ENCODE measurements at regions not wholly inside any gene's neighbourhood (a gene's known extent, or its start where the extent isn't known, plus 50 kb on each side); places are given as distances from the start of the nearest gene placed in this dataset.

DNA sequence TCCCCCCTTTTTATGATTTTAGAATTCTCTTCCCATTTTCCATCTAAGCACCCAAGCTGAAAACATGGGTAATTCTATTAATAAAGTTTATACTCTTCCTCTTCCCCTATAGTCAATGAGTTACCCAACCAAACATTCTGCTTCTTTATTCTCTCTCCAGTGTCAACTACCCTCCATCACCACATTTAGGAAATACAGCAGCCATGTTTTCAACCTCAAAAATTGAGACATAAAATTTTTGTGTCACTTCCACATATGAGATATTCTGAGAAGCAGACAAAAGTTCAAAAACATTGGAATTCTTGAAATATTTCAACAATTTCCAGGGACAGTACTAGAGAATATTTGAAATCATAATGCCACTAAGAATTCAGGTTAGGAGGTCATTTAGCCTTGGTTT is 64.8 kb upstream of the ATP1A1 start:
- no peaks in the 10 kb centered on the region for H3K4me1 Mint-ChIP-seq
- ATAC-seq (ENCODE audit: low read depth) (no peak), DNase-seq (ENCODE audit: low spot score in 2 of 2) (no peak)
- no peaks in the 10 kb centered on the region for H3K36me3 Mint-ChIP-seq
- H3K27me3 Mint-ChIP-seq = no peaks in the 10 kb centered on the region
- H3K4me3 Mint-ChIP-seq = no peak overlapping the region
- H3K27ac Mint-ChIP-seq = no peak overlapping the region
- no peaks in the 10 kb centered on the region for H3K9me3 Mint-ChIP-seq

DNA sequence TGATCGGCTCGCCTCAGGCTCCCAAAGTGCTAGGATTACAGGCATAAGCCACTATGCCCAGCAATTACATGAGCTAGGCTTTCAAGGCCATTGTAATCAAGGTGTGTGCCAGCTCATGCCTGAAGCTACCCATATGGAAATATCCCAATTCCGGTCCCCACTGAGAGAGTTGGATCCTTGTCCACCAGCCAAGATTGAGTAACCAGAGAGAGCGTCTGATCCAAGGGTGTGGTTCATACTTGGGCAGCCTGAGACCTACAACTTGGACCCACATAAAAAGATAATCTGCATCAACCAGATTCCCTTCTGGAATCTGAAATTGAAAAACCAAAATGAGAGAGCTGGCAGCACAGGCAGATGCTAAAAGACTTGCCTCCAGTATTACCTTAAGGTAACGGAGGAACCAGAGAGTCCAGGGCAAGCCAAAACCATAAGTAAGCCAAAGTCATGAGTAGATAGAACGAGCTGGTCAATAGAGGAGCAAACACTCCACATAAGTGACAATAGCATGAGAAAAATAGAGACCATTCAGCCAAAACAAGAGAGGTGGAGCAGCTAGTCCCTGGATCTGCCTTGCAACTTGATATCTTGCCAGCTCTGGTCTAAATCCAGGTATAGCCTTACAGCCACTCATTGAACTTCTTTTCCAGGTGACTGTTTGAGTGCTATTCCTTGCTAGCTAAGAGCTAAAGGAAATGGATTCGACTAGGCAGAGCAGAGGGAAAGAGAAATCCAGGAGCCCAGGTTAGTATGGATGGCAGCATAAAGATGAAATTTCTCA is 63.8 kb upstream of the ATP1A1 start:
- Mint-ChIP-seq H3K27me3 (no peaks in the 10 kb centered on the region), H3K27ac (no peak overlapping the region), H3K4me3 (no peak overlapping the region), H3K9me3 (no peaks in the 10 kb centered on the region), H3K36me3 (no peaks in the 10 kb centered on the region), H3K4me1 (no peaks in the 10 kb centered on the region)
- ATAC-seq (ENCODE audit: low read depth) = no peak
- no peak for DNase-seq (ENCODE audit: low spot score in 2 of 2)

DNA sequence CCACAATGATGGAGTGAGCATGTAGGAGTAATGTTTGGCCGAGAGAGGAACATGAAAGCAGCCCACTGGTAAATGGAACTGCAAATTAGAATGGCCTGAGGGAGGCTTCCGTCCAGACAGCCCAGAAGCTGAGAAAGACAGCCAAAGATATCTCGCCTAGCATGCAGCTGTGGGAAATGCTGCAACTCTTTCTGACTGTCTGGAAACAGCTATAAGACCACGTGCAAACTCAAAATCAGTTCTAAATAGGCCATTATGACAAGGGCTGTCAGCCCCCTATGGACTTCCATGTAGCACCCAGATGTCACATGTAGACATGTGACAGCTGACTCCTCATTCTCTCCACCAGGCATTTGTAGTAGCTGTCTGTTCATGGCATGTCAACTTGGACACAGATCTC is 62.9 kb upstream of the ATP1A1 start:
- Mint-ChIP-seq H3K4me1 (no peaks in the 10 kb centered on the region), H3K4me3 (no peak overlapping the region), H3K27me3 (no peaks in the 10 kb centered on the region), H3K27ac (no peak overlapping the region), H3K9me3 (no peaks in the 10 kb centered on the region), H3K36me3 (no peaks in the 10 kb centered on the region)
- ATAC-seq (ENCODE audit: low read depth) = no peak
- no peak for DNase-seq (ENCODE audit: low spot score in 2 of 2)

DNA sequence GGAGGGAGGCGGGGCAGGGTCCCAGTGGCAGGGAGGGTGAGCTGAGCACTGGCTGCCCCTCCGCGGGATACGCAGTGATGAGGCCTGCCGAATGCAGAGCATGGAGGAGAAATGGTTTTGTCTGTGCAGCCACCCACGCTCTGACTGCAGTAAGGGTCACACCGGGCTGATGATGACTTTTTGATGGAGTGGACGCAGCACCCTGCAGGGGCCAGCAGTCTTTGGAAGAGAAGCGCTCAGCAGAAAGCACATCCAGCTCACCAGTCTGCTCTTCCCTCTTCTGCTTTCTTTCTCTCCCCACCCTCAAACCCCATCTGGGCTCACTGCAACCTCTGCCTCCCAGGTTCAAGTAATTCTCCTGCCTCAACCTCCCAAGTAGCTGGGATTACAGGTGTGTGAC is 61.9 kb upstream of the ATP1A1 start:
- H3K4me1 Mint-ChIP-seq = no peaks in the 10 kb centered on the region
- H3K27me3 Mint-ChIP-seq = no peaks in the 10 kb centered on the region
- H3K9me3 Mint-ChIP-seq = no peaks in the 10 kb centered on the region
- no peak for ATAC-seq (ENCODE audit: low read depth)
- no peak for DNase-seq (ENCODE audit: low spot score in 2 of 2)
- no peaks in the 10 kb centered on the region for H3K36me3 Mint-ChIP-seq
- H3K4me3 Mint-ChIP-seq = no peak overlapping the region
- no peak overlapping the region for H3K27ac Mint-ChIP-seq

DNA sequence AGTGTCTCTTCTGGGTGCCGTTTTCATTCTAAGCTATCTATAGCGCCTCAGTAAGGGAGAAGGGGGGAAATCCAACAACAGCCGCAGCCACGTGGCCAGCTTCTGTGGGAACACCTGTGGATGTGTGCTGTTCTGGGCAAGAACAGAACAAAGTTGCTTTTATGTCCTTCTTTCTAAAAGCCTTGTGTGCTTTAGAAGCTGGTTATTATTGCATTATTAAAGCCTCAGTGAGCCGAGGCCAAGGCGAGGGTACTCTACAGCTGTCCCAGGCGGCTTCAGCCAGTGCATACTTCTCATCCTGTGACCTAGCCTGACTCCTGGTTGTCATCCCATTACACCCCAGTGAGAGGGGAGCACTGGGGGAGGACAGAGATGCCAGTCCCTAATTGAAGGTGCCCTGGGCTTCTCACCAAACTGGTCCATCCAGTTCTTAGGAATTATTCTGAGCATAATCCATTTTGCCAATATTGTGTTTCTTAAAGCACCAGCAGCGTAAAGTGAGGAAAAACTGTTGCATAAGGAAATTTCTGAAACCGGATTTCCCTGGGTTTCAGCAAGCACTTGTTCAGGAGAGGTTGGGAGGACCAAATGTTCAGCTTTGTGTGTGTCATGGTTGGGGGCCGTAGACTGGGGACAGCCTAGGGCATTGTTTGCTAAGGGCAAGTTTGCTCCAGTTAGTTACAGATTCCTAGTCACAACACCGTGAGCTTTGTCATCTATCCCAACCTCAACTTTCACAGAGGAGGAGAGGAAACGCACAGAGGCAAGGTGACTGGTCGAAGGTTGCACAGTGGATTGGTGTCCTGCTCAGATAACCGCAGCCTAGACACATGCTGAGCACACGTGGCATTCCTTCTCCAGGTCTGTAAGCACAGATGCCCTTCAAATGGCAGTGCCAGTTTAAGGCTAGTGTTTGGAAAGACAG is 61.0 kb upstream of the ATP1A1 start:
- Mint-ChIP-seq H3K27me3 (no peaks in the 10 kb centered on the region), H3K27ac (no peak overlapping the region), H3K4me1 (no peaks in the 10 kb centered on the region), H3K9me3 (no peaks in the 10 kb centered on the region), H3K36me3 (no peaks in the 10 kb centered on the region), H3K4me3 (no peak overlapping the region)
- ATAC-seq (ENCODE audit: low read depth) (no peak), DNase-seq (ENCODE audit: low spot score in 2 of 2) (no peak)

DNA sequence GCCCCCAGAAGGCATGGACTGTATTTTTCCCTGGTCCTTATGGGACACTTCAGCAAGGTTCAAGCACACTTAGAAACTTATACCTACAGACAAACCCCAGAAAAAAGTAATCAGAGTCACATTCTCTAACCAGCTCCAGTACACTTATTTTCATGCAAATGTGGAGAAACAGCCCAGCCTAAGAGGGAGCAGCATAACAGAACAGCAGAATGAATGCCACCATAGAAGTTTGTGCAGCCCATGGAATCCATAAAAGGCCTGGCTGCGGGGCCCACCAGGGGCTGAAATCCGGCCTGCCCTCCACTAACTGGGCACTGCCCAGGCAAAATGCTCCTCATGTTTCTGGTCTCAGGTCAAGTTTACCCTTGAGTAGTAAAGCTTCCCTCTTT is 60.4 kb upstream of the ATP1A1 start:
- Mint-ChIP-seq H3K27me3 (no peaks in the 10 kb centered on the region), H3K36me3 (no peaks in the 10 kb centered on the region), H3K27ac (no peak overlapping the region), H3K4me3 (no peak overlapping the region), H3K9me3 (no peaks in the 10 kb centered on the region), H3K4me1 (no peaks in the 10 kb centered on the region)
- DNase-seq (ENCODE audit: low spot score in 2 of 2) = no peak
- ATAC-seq (ENCODE audit: low read depth) = no peak

DNA sequence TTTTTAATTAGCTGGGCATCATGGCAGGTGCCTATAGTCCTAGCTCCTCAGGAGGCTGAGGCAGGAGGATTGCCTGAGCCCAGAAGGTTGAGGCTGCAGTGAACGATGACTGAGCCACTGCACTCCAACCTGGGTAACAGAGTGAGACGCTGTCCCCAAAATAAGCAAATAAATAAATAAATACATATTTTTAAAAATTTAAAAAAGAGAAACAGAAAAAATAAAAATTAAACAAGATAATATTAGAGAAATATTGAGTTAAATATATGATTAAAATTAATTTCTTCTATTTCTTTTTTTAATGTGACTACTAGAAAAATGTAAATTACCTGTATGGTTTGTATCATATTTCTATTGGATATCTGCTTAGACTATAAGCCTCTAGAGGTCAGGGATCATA is 59.3 kb upstream of the ATP1A1 start:
- no peak for ATAC-seq (ENCODE audit: low read depth)
- H3K4me1 Mint-ChIP-seq = no peaks in the 10 kb centered on the region

DNA sequence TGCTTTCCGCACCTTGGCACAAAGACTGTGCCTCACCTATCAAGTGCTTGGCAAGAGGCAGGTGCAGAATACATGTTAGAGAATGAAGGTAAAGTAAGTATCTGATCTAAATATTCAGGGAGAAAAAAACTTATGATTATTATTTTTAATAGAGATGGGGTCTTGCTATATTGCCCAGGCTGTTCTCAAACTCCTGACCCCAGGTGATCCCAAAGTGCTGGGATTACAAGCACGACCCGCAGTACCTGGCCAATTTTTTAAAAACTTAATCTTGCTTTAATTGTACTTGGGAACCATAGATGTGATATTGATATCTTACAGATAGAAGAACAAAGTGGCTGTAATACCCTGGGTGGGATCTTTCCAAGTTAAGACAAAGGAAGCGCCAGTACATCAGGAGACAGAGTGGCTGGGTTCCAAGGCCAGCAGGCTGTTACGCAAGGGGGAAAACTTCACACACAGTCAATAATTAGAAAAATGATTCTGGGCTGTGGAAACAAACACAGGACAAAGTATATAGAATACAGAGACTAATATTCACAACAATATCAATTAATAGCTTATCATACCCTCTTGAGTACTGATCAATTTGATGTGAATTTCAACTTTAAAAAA is 58.6 kb upstream of the ATP1A1 start:
- Mint-ChIP-seq H3K27ac (no peak overlapping the region), H3K27me3 (no peaks in the 10 kb centered on the region), H3K36me3 (no peaks in the 10 kb centered on the region), H3K4me3 (no peak overlapping the region), H3K4me1 (no peaks in the 10 kb centered on the region), H3K9me3 (no peaks in the 10 kb centered on the region)
- ATAC-seq (ENCODE audit: low read depth) = no peak
- no peak for DNase-seq (ENCODE audit: low spot score in 2 of 2)

More for the DNA sequence above, 59.3 kb upstream of the ATP1A1 start:
- H3K9me3 Mint-ChIP-seq = no peaks in the 10 kb centered on the region
- no peaks in the 10 kb centered on the region for H3K36me3 Mint-ChIP-seq
- H3K27ac Mint-ChIP-seq = no peak overlapping the region
- no peak overlapping the region for H3K4me3 Mint-ChIP-seq
- no peak for DNase-seq (ENCODE audit: low spot score in 2 of 2)
- H3K27me3 Mint-ChIP-seq = no peaks in the 10 kb centered on the region

DNA sequence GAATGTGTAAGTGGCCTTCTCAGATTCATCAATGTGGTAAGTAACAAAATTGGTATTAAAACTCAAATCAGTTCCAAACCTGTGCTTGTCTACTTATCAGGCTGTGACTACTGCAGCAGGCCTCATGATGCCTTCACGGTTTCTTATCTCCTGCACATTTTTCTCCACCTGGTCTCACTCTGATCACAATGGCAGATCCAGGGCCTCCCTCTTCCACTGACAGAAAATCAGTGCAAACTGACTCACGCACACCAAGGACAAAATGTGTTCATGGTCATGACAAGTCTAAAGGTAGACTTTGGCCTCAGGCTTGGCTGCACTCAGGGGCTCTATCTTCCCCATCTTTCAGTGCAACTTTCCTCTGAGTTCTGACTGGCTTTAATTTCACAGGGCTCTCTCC is 56.7 kb upstream of the ATP1A1 start:
- no peak overlapping the region for H3K27ac Mint-ChIP-seq
- no peak for ATAC-seq (ENCODE audit: low read depth)
- no peak overlapping the region for H3K4me3 Mint-ChIP-seq
- H3K27me3 Mint-ChIP-seq = peaks cover under 1% of the 10 kb centered on the region
- H3K36me3 Mint-ChIP-seq = no peaks in the 10 kb centered on the region
- DNase-seq (ENCODE audit: low spot score in 2 of 2) = no peak
- H3K9me3 Mint-ChIP-seq = no peaks in the 10 kb centered on the region
- H3K4me1 Mint-ChIP-seq = no peaks in the 10 kb centered on the region

DNA sequence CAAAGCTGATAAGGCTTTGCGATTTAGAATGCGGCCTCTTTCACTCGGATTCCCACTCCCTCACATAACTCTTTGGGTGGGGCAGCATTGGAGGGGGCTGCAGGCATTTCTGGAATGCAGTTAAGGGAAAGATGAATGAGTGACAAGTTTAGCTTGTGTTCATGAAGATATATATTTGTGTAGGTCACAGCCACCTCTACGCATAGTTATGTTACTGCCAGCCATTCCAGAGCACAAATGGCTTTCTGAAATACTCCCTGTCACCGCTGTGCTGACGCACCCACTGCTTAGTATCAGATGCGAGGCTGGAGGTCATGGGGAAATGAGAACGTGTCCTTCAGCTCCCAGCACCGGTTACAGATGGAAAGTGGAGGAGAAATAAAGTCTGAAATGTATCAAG is 54.1 kb upstream of the ATP1A1 start:
- DNase-seq (ENCODE audit: low spot score in 2 of 2) (no peak), ATAC-seq (ENCODE audit: low read depth) (no peak)
- Mint-ChIP-seq H3K4me3 (no peak overlapping the region), H3K36me3 (no peaks in the 10 kb centered on the region), H3K9me3 (no peaks in the 10 kb centered on the region), H3K27me3 (peaks cover 1% of the 10 kb centered on the region), H3K4me1 (no peaks in the 10 kb centered on the region), H3K27ac (no peak overlapping the region)

DNA sequence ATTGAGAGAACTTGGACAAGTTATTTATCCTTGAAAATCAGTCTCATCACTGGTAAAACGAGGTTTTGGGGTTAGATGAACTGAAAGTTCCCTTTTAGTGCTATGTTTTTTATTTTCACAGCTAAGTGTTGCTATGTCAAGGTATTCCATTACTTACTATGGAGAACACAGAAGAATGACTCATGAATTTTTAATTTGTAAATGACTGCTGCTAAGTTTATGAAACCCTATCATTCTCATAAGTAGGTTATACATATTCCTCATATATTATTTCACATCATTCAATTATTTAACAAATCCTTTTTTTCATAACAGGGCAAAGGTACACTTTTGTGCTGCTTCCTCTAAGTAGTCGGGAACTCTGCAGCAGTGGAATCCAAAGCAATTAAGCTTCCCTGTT is 52.2 kb upstream of the ATP1A1 start:
- no peak for ATAC-seq (ENCODE audit: low read depth)

DNA sequence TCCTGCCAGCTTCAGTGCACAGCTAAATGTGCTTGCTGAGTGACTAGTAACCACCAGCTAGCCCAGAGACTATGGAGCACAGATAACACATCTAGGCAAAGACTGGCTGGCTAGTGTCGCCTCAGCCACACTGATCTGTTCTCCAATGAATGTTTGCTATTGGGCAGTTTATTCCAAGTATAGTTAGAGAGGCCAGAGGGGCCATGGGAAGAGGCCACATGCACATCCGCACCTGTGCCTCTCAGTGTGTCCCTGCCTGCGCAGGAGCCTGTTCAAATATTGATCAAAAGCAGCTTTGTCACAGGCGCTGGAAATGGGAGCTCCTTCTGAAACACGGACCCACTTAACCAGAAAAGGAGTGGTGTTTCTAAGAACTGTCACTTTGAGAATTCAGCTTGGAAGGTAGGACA is 51.3 kb upstream of the ATP1A1 start:
- H3K4me1 Mint-ChIP-seq = peaks cover 19% of the 10 kb centered on the region
- peaks cover 1% of the 10 kb centered on the region for H3K27me3 Mint-ChIP-seq
- no peaks in the 10 kb centered on the region for H3K9me3 Mint-ChIP-seq
- no peaks in the 10 kb centered on the region for H3K36me3 Mint-ChIP-seq
- ATAC-seq (ENCODE audit: low read depth) (no peak), DNase-seq (ENCODE audit: low spot score in 2 of 2) (no peak)
- no peak overlapping the region for H3K4me3 Mint-ChIP-seq
- H3K27ac Mint-ChIP-seq = no peak overlapping the region

More for the DNA sequence above, 52.2 kb upstream of the ATP1A1 start:
- H3K27ac Mint-ChIP-seq = no peak overlapping the region
- peaks cover 13% of the 10 kb centered on the region for H3K4me1 Mint-ChIP-seq
- no peak overlapping the region for H3K4me3 Mint-ChIP-seq
- no peaks in the 10 kb centered on the region for H3K36me3 Mint-ChIP-seq
- H3K9me3 Mint-ChIP-seq = no peaks in the 10 kb centered on the region
- peaks cover 1% of the 10 kb centered on the region for H3K27me3 Mint-ChIP-seq
- DNase-seq (ENCODE audit: low spot score in 2 of 2) = no peak

DNA sequence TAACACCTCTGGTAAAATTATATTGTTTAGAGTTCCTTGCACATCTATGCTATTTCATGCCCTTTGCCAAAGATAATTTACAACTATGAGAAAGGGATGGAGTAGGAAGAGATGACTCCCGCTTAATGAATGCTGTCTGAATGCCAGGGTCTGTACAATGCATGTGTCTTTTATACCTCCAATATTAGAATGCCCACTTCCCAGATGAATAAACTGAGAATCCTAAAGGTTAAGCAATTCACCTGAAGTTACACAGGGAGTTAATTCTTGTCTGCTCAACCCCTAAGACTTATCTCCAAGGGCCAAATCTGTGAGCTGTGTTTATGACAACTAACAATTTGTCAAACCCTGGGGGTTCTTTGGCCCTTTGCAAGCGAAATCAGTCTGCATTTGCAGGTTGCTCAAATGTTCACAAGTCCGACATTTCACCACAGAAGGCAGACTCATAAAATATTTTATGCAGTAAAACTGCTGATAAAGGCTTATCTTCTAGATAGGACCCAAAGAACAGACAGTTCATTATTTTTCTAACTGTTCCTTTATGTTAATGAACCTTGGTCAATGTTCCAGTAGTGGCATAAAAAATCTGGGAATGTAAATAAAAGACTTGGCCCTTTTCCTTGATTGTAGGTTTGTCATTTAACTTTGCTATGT is 50.2 kb upstream of the ATP1A1 start:
- no peaks in the 10 kb centered on the region for H3K36me3 Mint-ChIP-seq
- DNase-seq (ENCODE audit: low spot score in 2 of 2) (no peak), ATAC-seq (ENCODE audit: low read depth) (no peak)
- H3K27me3 Mint-ChIP-seq = peaks cover 1% of the 10 kb centered on the region
- H3K4me1 Mint-ChIP-seq = peaks cover 19% of the 10 kb centered on the region
- H3K27ac Mint-ChIP-seq = no peak overlapping the region
- no peak overlapping the region for H3K4me3 Mint-ChIP-seq
- H3K9me3 Mint-ChIP-seq = no peaks in the 10 kb centered on the region

Measured in memory B cell (primary cell).